CD14-positive monocyte (primary cell): ENCODE measurements at regions not wholly inside any gene's neighbourhood (a gene's known extent, or its start where the extent isn't known, plus 50 kb on each side); places are given as distances from the start of the nearest gene placed in this dataset.

ENCODE experiments used
- DNase-seq, 3 donors: peaks; one replicate each; pipeline ENCODE4 v3.0.0-alpha.2; 2011 to 2022
- H2AFZ ChIP-seq: 2 replicates; pipeline ENCODE4 v1.6.0; 2012; ENCODE audit warnings: mild to moderate bottlenecking, low read depth, low read length, inconsistent platforms; ENCODE audit not compliant: insufficient read depth, poor library complexity, severe bottlenecking
- H3K27ac ChIP-seq, 2 donors: 1 replicate in 1 of 2; 2 replicates in 1 of 2; pipeline ENCODE4 v1.5.1; 2012 to 2013; ENCODE audit warnings: low read length in 2 of 2, control low read depth in 1 of 2, inconsistent platforms in 1 of 2, low read depth in 1 of 2, mild to moderate bottlenecking in 1 of 2
- H3K27me3 ChIP-seq, 2 donors: one replicate each; pipeline versions ENCODE4 v1.6.0 to v1.6.1; 2011 to 2013; ENCODE audit warnings: low read length in 2 of 2; ENCODE audit not compliant: control insufficient read depth in 2 of 2, insufficient read depth in 2 of 2
- H3K36me3 ChIP-seq, 2 donors: replicated peaks in 1 of 2; 1 replicate in 1 of 2; 2 replicates in 1 of 2; pipeline versions ENCODE4 v1.5.1 to v1.6.1; 2012 to 2013; ENCODE audit warnings: low read length in 2 of 2, control low read depth in 1 of 2, inconsistent platforms in 1 of 2, mild to moderate bottlenecking in 1 of 2; ENCODE audit not compliant: insufficient read depth in 2 of 2, control insufficient read depth in 1 of 2
- H3K4me1 ChIP-seq, 2 donors: 1 replicate in 1 of 2; 2 replicates in 1 of 2; pipeline versions ENCODE4 v1.5.1 to v1.6.1; 2012 to 2013; ENCODE audit warnings: low read length in 2 of 2, control low read depth in 1 of 2, inconsistent platforms in 1 of 2, mild to moderate bottlenecking in 1 of 2, moderate library complexity in 1 of 2; ENCODE audit not compliant: insufficient read depth in 2 of 2, control insufficient read depth in 1 of 2
- H3K4me2 ChIP-seq: replicated peaks from 2 replicates; pipeline ENCODE3; 2012; ENCODE audit warnings: low read length, moderate library complexity, mild to moderate bottlenecking; ENCODE audit not compliant: poor library complexity, severe bottlenecking; ENCODE audit errors: extremely low read depth
- H3K4me3 ChIP-seq, 3 experiments: fragments of 200-600 bp in 1 of 3; sonication (generic) in 1 of 3; replicated peaks in 1 of 3; 1 replicate in 2 of 3; 2 replicates in 1 of 3; pipeline ENCODE4 v1.5.1; 2011 to 2013; ENCODE audit warnings: low read length in 3 of 3, mild to moderate bottlenecking in 3 of 3, control low read depth in 2 of 3, low read depth in 2 of 3, inconsistent platforms in 1 of 3, moderate library complexity in 1 of 3
- H3K79me2 ChIP-seq: 2 replicates; pipeline ENCODE4 v1.6.0; 2012; ENCODE audit warnings: mild to moderate bottlenecking, control low read depth, inconsistent platforms, low read length, moderate library complexity; ENCODE audit not compliant: insufficient read depth
- H3K9ac ChIP-seq: 2 replicates; pipeline ENCODE4 v1.6.0; 2017; ENCODE audit warnings: low read length, mild to moderate bottlenecking; ENCODE audit not compliant: insufficient read depth, poor library complexity, severe bottlenecking
- H3K9me3 ChIP-seq, 2 donors: replicated peaks in 1 of 2; 1 replicate in 1 of 2; 2 replicates in 1 of 2; pipeline versions ENCODE4 v1.5.1 to v1.6.1; 2012 to 2013; ENCODE audit warnings: low read length in 2 of 2, control low read depth in 1 of 2; ENCODE audit not compliant: control insufficient read depth in 1 of 2, insufficient read depth in 1 of 2
- H4K20me1 ChIP-seq: 2 replicates; pipeline ENCODE4 v1.6.0; 2012; ENCODE audit warnings: mild to moderate bottlenecking, low read length, control low read depth, moderate library complexity; ENCODE audit not compliant: insufficient read depth
- H3K27ac Mint-ChIP-seq, 7 donors: one replicate each; pipeline ENCODE4 v1.8.0; 2020; ENCODE audit warnings: mild to moderate bottlenecking in 7 of 7, mixed read lengths in 7 of 7, moderate library complexity in 6 of 7, inconsistent platforms in 2 of 7
- H3K27me3 Mint-ChIP-seq, 3 donors: one replicate each; pipeline ENCODE4 v1.8.0; 2021 to 2022; ENCODE audit warnings: low read depth in 3 of 3, mild to moderate bottlenecking in 3 of 3, mixed read lengths in 3 of 3, moderate library complexity in 3 of 3, inconsistent platforms in 1 of 3
- H3K36me3 Mint-ChIP-seq, 2 donors: one replicate each; pipeline ENCODE4 v1.8.0; 2020; ENCODE audit warnings: mixed read lengths in 2 of 2, inconsistent platforms in 1 of 2, mild to moderate bottlenecking in 1 of 2
- H3K4me1 Mint-ChIP-seq: one replicate; pipeline ENCODE4 v1.8.0; 2020; ENCODE audit warnings: mild to moderate bottlenecking, mixed read lengths
- H3K4me3 Mint-ChIP-seq, 2 donors: one replicate each; pipeline ENCODE4 v1.8.0; 2020; ENCODE audit warnings: mild to moderate bottlenecking in 2 of 2, mixed read lengths in 2 of 2, moderate library complexity in 1 of 2
- H3K9me3 Mint-ChIP-seq, 7 donors: one replicate each; pipeline ENCODE4 v1.8.0; 2020 to 2022; ENCODE audit warnings: mixed read lengths in 7 of 7, mild to moderate bottlenecking in 6 of 7, moderate library complexity in 6 of 7, inconsistent platforms in 2 of 7
- WGBS: methylation state at CpG from one replicate; pipeline ENCODE4 v1.1.5; 2013; ENCODE audit warnings: missing lambda C conversion rate; ENCODE audit not compliant: insufficient coverage; 5-methylcytosine and 5-hydroxymethylcytosine counted together
- intact Hi-C, 2 donors: fragments of 100-400 bp; cut with micrococcal nuclease; formaldehyde crosslinking; loops; one replicate each; pipeline versions ENCODE4 v1.15.0 to v1.15.1; 2023
- TF ChIP-seq, protein P1 (sequence below): fragments of 200-600 bp; IDR thresholded peaks from one replicate; pipeline ENCODE4 v1.8.0; 2022; ENCODE audit warnings: antibody characterized with exemption, mild to moderate bottlenecking

DNA sequence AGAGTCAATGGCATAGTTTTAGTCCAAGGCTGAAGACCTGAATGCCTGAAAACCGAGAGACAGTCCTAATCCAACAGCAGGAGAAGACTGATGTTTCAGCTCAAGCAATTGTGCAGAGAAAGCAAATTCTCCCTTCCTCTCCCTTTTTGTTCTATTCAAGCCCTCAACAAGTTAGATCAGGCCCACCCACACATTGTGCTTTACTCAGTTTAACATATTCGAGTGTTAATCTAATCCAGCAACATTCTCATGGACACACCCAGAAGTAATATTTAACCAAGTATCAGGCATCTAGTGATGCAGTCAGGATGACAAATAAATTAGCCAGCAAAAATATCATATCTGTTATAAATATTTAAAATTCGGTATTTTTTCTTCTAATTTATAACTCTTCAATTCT lies 261.1 kb downstream of the HDGFL1 start:
- Histone ChIP-seq H3K9me3 (no peaks in the 10 kb centered on the region), H2AFZ (no peak overlapping the region), H3K79me2 (no peaks in the 10 kb centered on the region), H3K27ac (no peak overlapping the region), H3K36me3 (no peaks in the 10 kb centered on the region), H3K9ac (no peak overlapping the region), H4K20me1 (no peaks in the 10 kb centered on the region), H3K27me3 (no peaks in the 10 kb centered on the region), H3K4me2 (no peak overlapping the region), H3K4me3 (no peak overlapping the region), H3K4me1 (no peaks in the 10 kb centered on the region)
- Mint-ChIP-seq H3K4me3 (no peak overlapping the region), H3K36me3 (no peaks in the 10 kb centered on the region), H3K4me1 (no peaks in the 10 kb centered on the region), H3K27ac (no peak overlapping the region), H3K9me3 (peaks cover 0 to 13% (median 10%) of the 10 kb centered on the region in 7 donors), H3K27me3 (peaks cover 0 to 2% (median 0%) of the 10 kb centered on the region in 3 donors)
- 88% methylated on average over 2 of the region's 3 CpGs for WGBS
- DNase-seq: no peak
- TF ChIP-seq, protein P1, sequence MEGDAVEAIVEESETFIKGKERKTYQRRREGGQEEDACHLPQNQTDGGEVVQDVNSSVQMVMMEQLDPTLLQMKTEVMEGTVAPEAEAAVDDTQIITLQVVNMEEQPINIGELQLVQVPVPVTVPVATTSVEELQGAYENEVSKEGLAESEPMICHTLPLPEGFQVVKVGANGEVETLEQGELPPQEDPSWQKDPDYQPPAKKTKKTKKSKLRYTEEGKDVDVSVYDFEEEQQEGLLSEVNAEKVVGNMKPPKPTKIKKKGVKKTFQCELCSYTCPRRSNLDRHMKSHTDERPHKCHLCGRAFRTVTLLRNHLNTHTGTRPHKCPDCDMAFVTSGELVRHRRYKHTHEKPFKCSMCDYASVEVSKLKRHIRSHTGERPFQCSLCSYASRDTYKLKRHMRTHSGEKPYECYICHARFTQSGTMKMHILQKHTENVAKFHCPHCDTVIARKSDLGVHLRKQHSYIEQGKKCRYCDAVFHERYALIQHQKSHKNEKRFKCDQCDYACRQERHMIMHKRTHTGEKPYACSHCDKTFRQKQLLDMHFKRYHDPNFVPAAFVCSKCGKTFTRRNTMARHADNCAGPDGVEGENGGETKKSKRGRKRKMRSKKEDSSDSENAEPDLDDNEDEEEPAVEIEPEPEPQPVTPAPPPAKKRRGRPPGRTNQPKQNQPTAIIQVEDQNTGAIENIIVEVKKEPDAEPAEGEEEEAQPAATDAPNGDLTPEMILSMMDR: no peak
- intact Hi-C loops: no loop called here

DNA sequence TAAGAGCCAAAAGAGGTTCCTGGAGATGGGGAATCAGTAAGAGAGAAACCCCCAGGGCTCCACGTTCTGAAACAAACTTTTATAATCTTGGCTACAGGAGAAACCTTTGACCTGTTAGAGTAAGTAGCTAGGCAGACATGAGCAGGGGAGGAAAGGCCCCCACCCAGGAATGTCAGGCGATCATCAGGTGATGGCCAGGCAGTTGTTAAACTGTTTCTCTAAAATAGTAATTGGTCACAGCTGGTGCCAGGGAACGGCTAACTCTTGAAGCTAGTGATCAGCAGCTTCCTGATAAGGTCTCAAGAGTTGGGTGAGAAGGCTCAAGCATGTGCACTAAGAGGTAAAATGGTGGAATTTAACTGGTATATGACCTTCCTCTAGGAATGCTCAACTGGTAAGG lies 263.8 kb downstream of the HDGFL1 start:
- DNase-seq: no peak
- Mint-ChIP-seq H3K4me1 (no peaks in the 10 kb centered on the region), H3K27me3 (peaks cover 0 to 2% (median 0%) of the 10 kb centered on the region in 3 donors), H3K36me3 (no peaks in the 10 kb centered on the region), H3K9me3 (peaks cover 3 to 15% (median 15%) of the 10 kb centered on the region in 7 donors), H3K4me3 (no peak overlapping the region), H3K27ac (no peak overlapping the region)
- no peaks in the 10 kb centered on the region for H3K27me3 ChIP-seq
- no peak overlapping the region for H3K9ac ChIP-seq
- TF ChIP-seq, protein P1: no peak
- no peak overlapping the region for H3K27ac ChIP-seq
- H3K4me1 ChIP-seq: no peaks in the 10 kb centered on the region
- no peak overlapping the region for H3K4me2 ChIP-seq
- peaks cover 0 to 2% of the 10 kb centered on the region in 2 donors for H3K9me3 ChIP-seq
- no peaks in the 10 kb centered on the region for H3K79me2 ChIP-seq
- WGBS: no CpG with 5 or more reads among the region's 3 CpGs
- H3K36me3 ChIP-seq: no peaks in the 10 kb centered on the region
- no peak overlapping the region for H3K4me3 ChIP-seq
- no peak overlapping the region for H2AFZ ChIP-seq
- intact Hi-C loops: no loop called here
- no peaks in the 10 kb centered on the region for H4K20me1 ChIP-seq
